K562 (cell line): ENCODE measurements at regions not wholly inside any gene's neighbourhood (a gene's known extent, or its start where the extent isn't known, plus 50 kb on each side); places are given as distances from the start of the nearest gene placed in this dataset.

Experiments
- ELF4 ChIP-seq: fragments of 450-650 bp; formaldehyde crosslinking; IDR thresholded peaks from 2 replicates; pipeline ENCODE4 v1.4.0; 2022; ENCODE audit warnings: missing genetic modification characterization
- EP400 ChIP-seq: fragments of 450-650 bp; IDR thresholded peaks from 2 replicates; pipeline ENCODE4 v1.6.1; 2017; ENCODE audit warnings: antibody characterized with exemption, mild to moderate bottlenecking, moderate library complexity
- ERF ChIP-seq: fragments of 450-650 bp; formaldehyde crosslinking; IDR thresholded peaks from 2 replicates; pipeline ENCODE4 v1.4.0; 2020; ENCODE audit warnings: mild to moderate bottlenecking, mixed read lengths
- ETV6 ChIP-seq, 3 experiments: fragments of 150-350 bp in 1 of 3; sonication (generic) in 1 of 3; formaldehyde crosslinking in 1 of 3; IDR thresholded peaks; 2 replicates each; pipeline versions ENCODE4 v1.6.1 to v1.8.0; 2014 to 2022; ENCODE audit warnings: borderline replicate concordance in 2 of 3, low read depth in 2 of 3, antibody characterized with exemption in 1 of 3, low read length in 1 of 3, mild to moderate bottlenecking in 1 of 3, missing genetic modification reagents in 1 of 3
- NFYB ChIP-seq: IDR thresholded peaks from 2 replicates; pipeline ENCODE4 v1.6.1; 2011; ENCODE audit warnings: mild to moderate bottlenecking, moderate library complexity; ENCODE audit not compliant: insufficient read length; ENCODE audit errors: extremely low read depth
- NR2C2 ChIP-seq, 2 experiments: fragments of 200-800 bp in 1 of 2; sonication (Bioruptor generic) in 1 of 2; sonication (generic) in 1 of 2; formaldehyde crosslinking in 1 of 2; IDR thresholded peaks; 2 replicates each; pipeline versions ENCODE4 v1.6.1 to v1.8.0; 2016 to 2022; ENCODE audit warnings: mild to moderate bottlenecking in 1 of 2, missing compliant biosample characterization in 1 of 2, missing genetic modification characterization in 1 of 2, missing genetic modification reagents in 1 of 2
- RB1 ChIP-seq: fragments of 450-650 bp; IDR thresholded peaks from 2 replicates; pipeline ENCODE4 v1.6.1; 2017; ENCODE audit warnings: low read depth, mild to moderate bottlenecking
- TAF1 ChIP-seq: IDR thresholded peaks from 2 replicates; pipeline ENCODE4 v1.6.1; 2011; ENCODE audit warnings: mild to moderate bottlenecking, low read length, moderate library complexity; ENCODE audit not compliant: insufficient read depth, control insufficient read depth, severe bottlenecking; ENCODE audit errors: extremely low read depth
- ZNF551 ChIP-seq: fragments of 250-450 bp; sonication (Bioruptor Pico); IDR thresholded peaks from 2 replicates; pipeline ENCODE4 v1.5.0; 2021; ENCODE audit warnings: mild to moderate bottlenecking, moderate library complexity
- ZNF707 ChIP-seq: fragments of 250-450 bp; sonication (Bioruptor Pico); conservative IDR thresholded peaks from 2 replicates; pipeline ENCODE4 v1.8.0; 2022; ENCODE audit warnings: inconsistent platforms, mild to moderate bottlenecking, moderate library complexity
- ZNF717 ChIP-seq: fragments of 250-450 bp; sonication (Bioruptor Pico); IDR thresholded peaks from 2 replicates; pipeline ENCODE4 v1.5.0; 2021
- TF ChIP-seq, protein P1 (sequence below): fragments of 250-450 bp; sonication (Bioruptor Pico); IDR thresholded peaks from 2 replicates; pipeline ENCODE4 v1.5.0; 2020; ENCODE audit warnings: mild to moderate bottlenecking, borderline replicate concordance
- TF ChIP-seq, protein P2 (sequence below): fragments of 250-450 bp; sonication (Bioruptor Pico); IDR thresholded peaks from 2 replicates; pipeline ENCODE4 v1.9.0; 2021; ENCODE audit warnings: mild to moderate bottlenecking, inconsistent platforms
- TF ChIP-seq, protein P3 (sequence below): sonication (generic); formaldehyde crosslinking; IDR thresholded peaks from 2 replicates; pipeline ENCODE4 v1.8.1; 2022; ENCODE audit warnings: missing genetic modification reagents
- TF ChIP-seq, protein P4 (sequence below): fragments of 450-650 bp; IDR thresholded peaks from 2 replicates; pipeline ENCODE4 v1.6.1; 2016; ENCODE audit warnings: mild to moderate bottlenecking
- TF ChIP-seq, protein P5 (sequence below): sonication (generic); formaldehyde crosslinking; IDR thresholded peaks from 2 replicates; pipeline ENCODE4 v1.9.0; 2022; ENCODE audit warnings: mild to moderate bottlenecking, missing genetic modification reagents

DNA sequence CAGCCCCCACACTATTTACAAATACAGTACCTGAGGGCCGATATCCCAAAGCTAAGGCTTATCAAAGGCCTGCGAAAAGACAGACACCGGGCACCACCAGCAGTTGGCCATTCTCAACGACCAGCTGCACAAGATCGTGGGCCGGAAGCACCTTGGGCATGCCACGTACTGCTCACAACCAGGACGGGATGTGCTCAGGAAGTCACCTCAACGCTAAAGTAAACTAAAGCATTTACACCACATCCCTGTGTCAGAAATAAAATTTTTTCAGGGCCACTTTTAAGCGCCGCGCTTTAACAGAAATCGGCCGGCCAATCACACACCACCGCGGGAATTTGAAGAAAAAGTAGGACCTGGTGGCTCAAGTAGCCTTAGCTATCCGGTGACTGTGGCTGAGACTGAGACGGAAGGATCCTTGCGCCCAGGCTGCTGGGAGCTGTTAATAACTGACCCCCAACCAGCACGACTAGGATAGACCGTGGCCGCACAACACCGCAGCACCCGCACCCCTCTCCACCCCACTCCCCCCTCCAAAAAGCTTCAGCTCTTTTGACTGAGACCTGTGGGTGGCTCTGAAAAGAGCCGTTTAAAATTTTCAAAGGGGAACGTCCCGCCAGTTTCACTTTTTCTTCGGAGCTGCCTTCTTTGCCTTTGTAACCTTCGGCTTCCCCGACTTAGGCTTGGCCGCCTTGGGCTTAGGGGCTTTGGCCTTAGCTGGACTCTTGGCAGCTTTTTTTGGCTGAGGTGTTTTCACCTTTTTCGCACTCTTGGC, 131.2 kb upstream of the BTN3A2 start (continued):
- TF ChIP-seq, protein P1, sequence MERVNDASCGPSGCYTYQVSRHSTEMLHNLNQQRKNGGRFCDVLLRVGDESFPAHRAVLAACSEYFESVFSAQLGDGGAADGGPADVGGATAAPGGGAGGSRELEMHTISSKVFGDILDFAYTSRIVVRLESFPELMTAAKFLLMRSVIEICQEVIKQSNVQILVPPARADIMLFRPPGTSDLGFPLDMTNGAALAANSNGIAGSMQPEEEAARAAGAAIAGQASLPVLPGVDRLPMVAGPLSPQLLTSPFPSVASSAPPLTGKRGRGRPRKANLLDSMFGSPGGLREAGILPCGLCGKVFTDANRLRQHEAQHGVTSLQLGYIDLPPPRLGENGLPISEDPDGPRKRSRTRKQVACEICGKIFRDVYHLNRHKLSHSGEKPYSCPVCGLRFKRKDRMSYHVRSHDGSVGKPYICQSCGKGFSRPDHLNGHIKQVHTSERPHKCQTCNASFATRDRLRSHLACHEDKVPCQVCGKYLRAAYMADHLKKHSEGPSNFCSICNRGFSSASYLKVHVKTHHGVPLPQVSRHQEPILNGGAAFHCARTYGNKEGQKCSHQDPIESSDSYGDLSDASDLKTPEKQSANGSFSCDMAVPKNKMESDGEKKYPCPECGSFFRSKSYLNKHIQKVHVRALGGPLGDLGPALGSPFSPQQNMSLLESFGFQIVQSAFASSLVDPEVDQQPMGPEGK (CRISPR knock-in tag): no peak
- peak; percentile 40 for TF ChIP-seq TAF1
- peak; percentile 81; the same call in 1 of the 2 replicates for TF ChIP-seq ERF (CRISPR knock-in tag)
- TF ChIP-seq ZNF707 (CRISPR knock-in tag): no peak
- TF ChIP-seq, protein P2, sequence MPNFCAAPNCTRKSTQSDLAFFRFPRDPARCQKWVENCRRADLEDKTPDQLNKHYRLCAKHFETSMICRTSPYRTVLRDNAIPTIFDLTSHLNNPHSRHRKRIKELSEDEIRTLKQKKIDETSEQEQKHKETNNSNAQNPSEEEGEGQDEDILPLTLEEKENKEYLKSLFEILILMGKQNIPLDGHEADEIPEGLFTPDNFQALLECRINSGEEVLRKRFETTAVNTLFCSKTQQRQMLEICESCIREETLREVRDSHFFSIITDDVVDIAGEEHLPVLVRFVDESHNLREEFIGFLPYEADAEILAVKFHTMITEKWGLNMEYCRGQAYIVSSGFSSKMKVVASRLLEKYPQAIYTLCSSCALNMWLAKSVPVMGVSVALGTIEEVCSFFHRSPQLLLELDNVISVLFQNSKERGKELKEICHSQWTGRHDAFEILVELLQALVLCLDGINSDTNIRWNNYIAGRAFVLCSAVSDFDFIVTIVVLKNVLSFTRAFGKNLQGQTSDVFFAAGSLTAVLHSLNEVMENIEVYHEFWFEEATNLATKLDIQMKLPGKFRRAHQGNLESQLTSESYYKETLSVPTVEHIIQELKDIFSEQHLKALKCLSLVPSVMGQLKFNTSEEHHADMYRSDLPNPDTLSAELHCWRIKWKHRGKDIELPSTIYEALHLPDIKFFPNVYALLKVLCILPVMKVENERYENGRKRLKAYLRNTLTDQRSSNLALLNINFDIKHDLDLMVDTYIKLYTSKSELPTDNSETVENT (CRISPR knock-in tag): no peak
- TF ChIP-seq, protein P3, sequence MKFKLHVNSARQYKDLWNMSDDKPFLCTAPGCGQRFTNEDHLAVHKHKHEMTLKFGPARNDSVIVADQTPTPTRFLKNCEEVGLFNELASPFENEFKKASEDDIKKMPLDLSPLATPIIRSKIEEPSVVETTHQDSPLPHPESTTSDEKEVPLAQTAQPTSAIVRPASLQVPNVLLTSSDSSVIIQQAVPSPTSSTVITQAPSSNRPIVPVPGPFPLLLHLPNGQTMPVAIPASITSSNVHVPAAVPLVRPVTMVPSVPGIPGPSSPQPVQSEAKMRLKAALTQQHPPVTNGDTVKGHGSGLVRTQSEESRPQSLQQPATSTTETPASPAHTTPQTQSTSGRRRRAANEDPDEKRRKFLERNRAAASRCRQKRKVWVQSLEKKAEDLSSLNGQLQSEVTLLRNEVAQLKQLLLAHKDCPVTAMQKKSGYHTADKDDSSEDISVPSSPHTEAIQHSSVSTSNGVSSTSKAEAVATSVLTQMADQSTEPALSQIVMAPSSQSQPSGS: no peak
- peak; percentile 66; the same call in 1 of the 2 replicates for TF ChIP-seq ZNF551 (CRISPR knock-in tag)
- no peak; a peak in 1 of 4 replicates for TF ChIP-seq ETV6 (IDR thresholded peaks at IDR 0.05; ENCODE audit: borderline replicate concordance in 1 of 2, low read depth in 2 of 2, low read length in 1 of 2)
- TF ChIP-seq ETV6 (CRISPR knock-in tag; IDR thresholded peaks at IDR 0.05; ENCODE audit: borderline replicate concordance): no peak
- TF ChIP-seq ELF4 (CRISPR knock-in tag): 0 out of 2 replicates have a peak, but pooled peaks have one; percentile 51
- TF ChIP-seq, protein P4, sequence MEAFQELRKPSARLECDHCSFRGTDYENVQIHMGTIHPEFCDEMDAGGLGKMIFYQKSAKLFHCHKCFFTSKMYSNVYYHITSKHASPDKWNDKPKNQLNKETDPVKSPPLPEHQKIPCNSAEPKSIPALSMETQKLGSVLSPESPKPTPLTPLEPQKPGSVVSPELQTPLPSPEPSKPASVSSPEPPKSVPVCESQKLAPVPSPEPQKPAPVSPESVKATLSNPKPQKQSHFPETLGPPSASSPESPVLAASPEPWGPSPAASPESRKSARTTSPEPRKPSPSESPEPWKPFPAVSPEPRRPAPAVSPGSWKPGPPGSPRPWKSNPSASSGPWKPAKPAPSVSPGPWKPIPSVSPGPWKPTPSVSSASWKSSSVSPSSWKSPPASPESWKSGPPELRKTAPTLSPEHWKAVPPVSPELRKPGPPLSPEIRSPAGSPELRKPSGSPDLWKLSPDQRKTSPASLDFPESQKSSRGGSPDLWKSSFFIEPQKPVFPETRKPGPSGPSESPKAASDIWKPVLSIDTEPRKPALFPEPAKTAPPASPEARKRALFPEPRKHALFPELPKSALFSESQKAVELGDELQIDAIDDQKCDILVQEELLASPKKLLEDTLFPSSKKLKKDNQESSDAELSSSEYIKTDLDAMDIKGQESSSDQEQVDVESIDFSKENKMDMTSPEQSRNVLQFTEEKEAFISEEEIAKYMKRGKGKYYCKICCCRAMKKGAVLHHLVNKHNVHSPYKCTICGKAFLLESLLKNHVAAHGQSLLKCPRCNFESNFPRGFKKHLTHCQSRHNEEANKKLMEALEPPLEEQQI: 0 out of 2 replicates have a peak, but pooled peaks have one; percentile 26
- TF ChIP-seq EP400: peak; percentile 33
- TF ChIP-seq, protein P5, sequence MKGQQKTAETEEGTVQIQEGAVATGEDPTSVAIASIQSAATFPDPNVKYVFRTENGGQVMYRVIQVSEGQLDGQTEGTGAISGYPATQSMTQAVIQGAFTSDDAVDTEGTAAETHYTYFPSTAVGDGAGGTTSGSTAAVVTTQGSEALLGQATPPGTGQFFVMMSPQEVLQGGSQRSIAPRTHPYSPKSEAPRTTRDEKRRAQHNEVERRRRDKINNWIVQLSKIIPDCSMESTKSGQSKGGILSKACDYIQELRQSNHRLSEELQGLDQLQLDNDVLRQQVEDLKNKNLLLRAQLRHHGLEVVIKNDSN: 0 out of 2 replicates have a peak, but pooled peaks have one; percentile 20
- TF ChIP-seq RB1: no peak
- TF ChIP-seq NR2C2 (CRISPR knock-in tag; IDR thresholded peaks at IDR 0.05): no peak
- TF ChIP-seq NR2C2 (tag; IDR thresholded peaks at IDR 0.05): 0 out of 2 replicates have a peak, but pooled peaks have one; percentile 21
- TF ChIP-seq ZNF717: 0 out of 2 replicates have a peak, but pooled peaks have one; percentile 75
- peak; percentile 65 for TF ChIP-seq NFYB
